ENCODE measurements at regions not wholly inside any gene's neighbourhood (a gene's known extent, or its start where the extent isn't known, plus 50 kb on each side); places are given as distances from the start of the nearest gene placed in this dataset.

GRCh38 chr15:47890397-47891150, 173.3 kb downstream of the SEMA6D start:
- TF ChIP-seq CTCF (IDR thresholded peaks at IDR 0.05; ENCODE audit: insufficient read depth, low read length, poor library complexity, severe bottlenecking): no peak
- no peak for TF ChIP-seq EZH2phosphoT487 (conservative IDR thresholded peaks at IDR 0.05; ENCODE audit: low read length)
